Lung (tissue), 11 donors: ENCODE measurements at regions not wholly inside any gene's neighbourhood (a gene's known extent, or its start where the extent isn't known, plus 50 kb on each side); places are given as distances from the start of the nearest gene placed in this dataset.
"Not testable (repeated sequence)": the region's sequence is repeated elsewhere in the genome, so short reads cannot be mapped to it uniquely, and the experiment has no call there.

ENCODE experiments used
- ATAC-seq: fragments of 200-7000 bp; cut with Tn5 transposase; one replicate; pipeline ENCODE4 v1.9.1; 2020; ENCODE audit warnings: moderate number of reproducible peaks; ENCODE audit not compliant: insufficient read depth, low FRiP score
- DNase-seq, 3 donors: peaks; one replicate each; pipeline ENCODE4 v3.0.0-alpha.2; 2013 to 2017
- H3K27ac ChIP-seq, 2 donors: one replicate each; pipeline ENCODE4 v1.5.1; 2013; ENCODE audit warnings: mild to moderate bottlenecking in 2 of 2, moderate library complexity in 2 of 2, control low read depth in 1 of 2, inconsistent platforms in 1 of 2, low read depth in 1 of 2, low read length in 1 of 2
- H3K27me3 ChIP-seq, 3 donors: one replicate each; pipeline ENCODE4 v1.5.1; 2013; ENCODE audit warnings: low read length in 2 of 3; ENCODE audit not compliant: control insufficient read depth in 3 of 3, insufficient read depth in 3 of 3
- H3K36me3 ChIP-seq, 4 donors: one replicate each; pipeline ENCODE4 v1.5.1; 2013; ENCODE audit warnings: low read length in 4 of 4, mild to moderate bottlenecking in 1 of 4, moderate library complexity in 1 of 4; ENCODE audit not compliant: control insufficient read depth in 4 of 4, insufficient read depth in 4 of 4
- H3K4me1 ChIP-seq, 5 donors: one replicate each; pipeline ENCODE4 v1.5.1; 2013; ENCODE audit warnings: low read length in 5 of 5, mild to moderate bottlenecking in 2 of 5, moderate library complexity in 1 of 5; ENCODE audit not compliant: control insufficient read depth in 5 of 5, insufficient read depth in 5 of 5
- H3K4me3 ChIP-seq: one replicate; pipeline ENCODE4 v1.5.1; 2013; ENCODE audit warnings: mild to moderate bottlenecking, control low read depth, moderate library complexity
- H3K9ac ChIP-seq, 2 donors: one replicate each; pipeline ENCODE4 v1.5.1; 2013; ENCODE audit warnings: low read length in 2 of 2, control low read depth in 1 of 2; ENCODE audit not compliant: insufficient read depth in 1 of 2
- H3K9me3 ChIP-seq, 4 donors: one replicate each; pipeline ENCODE4 v1.5.1; 2013; ENCODE audit warnings: low read length in 3 of 4, mild to moderate bottlenecking in 1 of 4, moderate library complexity in 1 of 4; ENCODE audit not compliant: control insufficient read depth in 4 of 4, insufficient read depth in 3 of 4
- WGBS, 2 donors: extraction: QIAGEN DNeasy Blood & Tissue Kit; methylation state at CpG; one replicate each; pipeline ENCODE4 v1.1.7; 2013; 5-methylcytosine and 5-hydroxymethylcytosine counted together
- TF ChIP-seq, protein P1 (sequence below): IDR thresholded peaks from 2 replicates; pipeline ENCODE4 v1.5.1; 2012; ENCODE audit warnings: mild to moderate bottlenecking; ENCODE audit errors: control extremely low read depth, extremely low read depth
- donor health status: control.
- donor health status: control.
- donor health status: Bipolar disorder and iron deficiency.
- donor health status: healthy.
- donor health status: DM: yes; HTN: yes; CAD: no.

- ATAC-seq, result no peak
- WGBS, 2 donors, result 71 to 84% methylated on average over 2 of the region's 2 CpGs
Observed at GRCh38 chr1:238913210-238913609, 473.2 kb upstream of the CHRM3 start.

DNA sequence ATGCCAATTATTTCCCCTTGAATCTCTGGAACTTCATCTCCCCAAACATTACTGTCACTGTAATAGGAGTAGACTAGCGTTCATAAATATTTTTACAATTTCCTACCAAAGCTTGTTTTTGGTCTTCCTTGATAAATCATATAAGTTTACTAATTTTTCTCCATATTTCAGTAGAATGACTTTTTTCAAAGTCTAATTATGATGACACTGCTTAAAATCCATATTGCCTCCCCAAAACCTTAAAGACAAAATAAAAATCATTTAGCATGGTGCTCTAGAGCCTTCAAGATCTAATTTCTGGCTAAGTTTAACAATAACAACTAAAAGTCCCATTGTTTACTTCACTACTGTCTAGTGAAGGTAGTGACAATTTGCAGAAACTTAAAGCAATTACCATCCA, 474.2 kb upstream of the CHRM3 start:
- no peaks in the 10 kb centered on the region for H3K27me3 ChIP-seq
- no peaks in the 10 kb centered on the region for H3K4me1 ChIP-seq
- H3K27ac ChIP-seq, result no peak overlapping the region
- ATAC-seq, result no peak
- no peak for DNase-seq
- TF ChIP-seq, protein P1, sequence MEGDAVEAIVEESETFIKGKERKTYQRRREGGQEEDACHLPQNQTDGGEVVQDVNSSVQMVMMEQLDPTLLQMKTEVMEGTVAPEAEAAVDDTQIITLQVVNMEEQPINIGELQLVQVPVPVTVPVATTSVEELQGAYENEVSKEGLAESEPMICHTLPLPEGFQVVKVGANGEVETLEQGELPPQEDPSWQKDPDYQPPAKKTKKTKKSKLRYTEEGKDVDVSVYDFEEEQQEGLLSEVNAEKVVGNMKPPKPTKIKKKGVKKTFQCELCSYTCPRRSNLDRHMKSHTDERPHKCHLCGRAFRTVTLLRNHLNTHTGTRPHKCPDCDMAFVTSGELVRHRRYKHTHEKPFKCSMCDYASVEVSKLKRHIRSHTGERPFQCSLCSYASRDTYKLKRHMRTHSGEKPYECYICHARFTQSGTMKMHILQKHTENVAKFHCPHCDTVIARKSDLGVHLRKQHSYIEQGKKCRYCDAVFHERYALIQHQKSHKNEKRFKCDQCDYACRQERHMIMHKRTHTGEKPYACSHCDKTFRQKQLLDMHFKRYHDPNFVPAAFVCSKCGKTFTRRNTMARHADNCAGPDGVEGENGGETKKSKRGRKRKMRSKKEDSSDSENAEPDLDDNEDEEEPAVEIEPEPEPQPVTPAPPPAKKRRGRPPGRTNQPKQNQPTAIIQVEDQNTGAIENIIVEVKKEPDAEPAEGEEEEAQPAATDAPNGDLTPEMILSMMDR, result no peak
- no peak overlapping the region for H3K9ac ChIP-seq
- H3K36me3 ChIP-seq, result no peaks in the 10 kb centered on the region
- H3K9me3 ChIP-seq, result no peaks in the 10 kb centered on the region
- WGBS, 2 donors, result 84% methylated on average over 1 of the region's 1 CpG
- H3K4me3 ChIP-seq, result no peak overlapping the region

More at GRCh38 chr1:238913210-238913609, 473.2 kb upstream of the CHRM3 start:
- H3K27me3 ChIP-seq, result no peaks in the 10 kb centered on the region
- no peak overlapping the region for H3K9ac ChIP-seq
- no peak overlapping the region for H3K27ac ChIP-seq
- H3K36me3 ChIP-seq, result no peaks in the 10 kb centered on the region
- TF ChIP-seq, protein P1, result no peak
- DNase-seq, result no peak
- H3K9me3 ChIP-seq, result no peaks in the 10 kb centered on the region
- no peaks in the 10 kb centered on the region for H3K4me1 ChIP-seq
- no peak overlapping the region for H3K4me3 ChIP-seq

- DNase-seq, H3K27ac ChIP-seq, H3K9me3 ChIP-seq, H3K4me1 ChIP-seq, H3K4me3 ChIP-seq, H3K36me3 ChIP-seq, ATAC-seq, H3K27me3 ChIP-seq, H3K9ac ChIP-seq: not testable (repeated sequence)
- 90 to 95% methylated on average over 8 of the region's 8 CpGs for WGBS, 2 donors
Observed at GRCh38 chr1:238902752-238903151, 483.6 kb upstream of the CHRM3 start.

GRCh38 chr1:238900334-238900865, 486.0 kb upstream of the CHRM3 start:
- WGBS, 2 donors, result 89 to 93% methylated on average over 8 of the region's 8 CpGs
- Histone ChIP-seq H3K36me3 (no peaks in the 10 kb centered on the region), H3K27ac (no peak overlapping the region), H3K9ac (no peak overlapping the region), H3K27me3 (no peaks in the 10 kb centered on the region), H3K4me3 (no peak overlapping the region), H3K4me1 (no peaks in the 10 kb centered on the region), H3K9me3 (peaks cover 0 to 3% (median 0%) of the 10 kb centered on the region in 4 donors)
- ATAC-seq, result no peak
- no peak for DNase-seq
- TF ChIP-seq, protein P1, result no peak
